ENCODE measurements at regions not wholly inside any gene's neighbourhood (a gene's known extent, or its start where the extent isn't known, plus 50 kb on each side); places are given as distances from the start of the nearest gene placed in this dataset.
"Not testable (repeated sequence)": the region's sequence is repeated elsewhere in the genome, so short reads cannot be mapped to it uniquely, and the experiment has no call there.

GRCh38 chr10:33831591-33831990 lies 497.1 kb upstream of the NRP1 start:
- Histone ChIP-seq H3K4me1 (ENCODE audit: insufficient read depth, low read length, poor library complexity, severe bottlenecking) (no peaks in the 10 kb centered on the region), H3K27me3 (replicated peaks; ENCODE audit: insufficient read depth, low read depth, low read length, poor library complexity) (no peaks in the 10 kb centered on the region), H3K36me3 (ENCODE audit: insufficient read depth, low read length, poor library complexity, severe bottlenecking) (no peaks in the 10 kb centered on the region), H3K4me3 (ENCODE audit: low read depth, low read length, poor library complexity, severe bottlenecking) (no peak overlapping the region), H3K9me3 (ENCODE audit: low read depth, low read length, poor library complexity, severe bottlenecking) (no peaks in the 10 kb centered on the region), H3K27ac (ENCODE audit: low read depth, low read length, poor library complexity, severe bottlenecking) (no peak overlapping the region)
- ChIA-PET POLR2A (ENCODE audit: low non-redundant PET) (no interaction called here), CTCF (no interaction called here)
- BruUV-seq (replicated peaks): no TSS peak
- no peak for DNase-seq (ENCODE audit: low spot score)
- intact Hi-C loops (cut with micrococcal nuclease; ENCODE audit: unreplicated experiment): no loop called here
- TF ChIP-seq EZH2 (IDR thresholded peaks at IDR 0.05; ENCODE audit: borderline replicate concordance, low read depth, low read length, poor library complexity, severe bottlenecking): no peak
- TF ChIP-seq CTCF (conservative IDR thresholded peaks at IDR 0.05; ENCODE audit: low read depth, low read length): no peak

- H3K36me3 ChIP-seq (ENCODE audit: insufficient read depth, low read length, poor library complexity, severe bottlenecking); BruUV-seq (replicated peaks); CTCF ChIA-PET; H3K27me3 ChIP-seq (replicated peaks; ENCODE audit: insufficient read depth, low read depth, low read length, poor library complexity); H3K4me1 ChIP-seq (ENCODE audit: insufficient read depth, low read length, poor library complexity, severe bottlenecking); POLR2A ChIA-PET (ENCODE audit: low non-redundant PET); intact Hi-C loops (cut with micrococcal nuclease; ENCODE audit: unreplicated experiment); H3K4me3 ChIP-seq (ENCODE audit: low read depth, low read length, poor library complexity, severe bottlenecking); H3K9me3 ChIP-seq (ENCODE audit: low read depth, low read length, poor library complexity, severe bottlenecking); H3K27ac ChIP-seq (ENCODE audit: low read depth, low read length, poor library complexity, severe bottlenecking); DNase-seq (ENCODE audit: low spot score): not testable (repeated sequence)
Observed at GRCh38 chr10:33829899-33830298, 495.4 kb upstream of the NRP1 start.

- TF ChIP-seq EZH2 (IDR thresholded peaks at IDR 0.05; ENCODE audit: borderline replicate concordance, low read depth, low read length, poor library complexity, severe bottlenecking): no peak
- no peak for TF ChIP-seq CTCF (conservative IDR thresholded peaks at IDR 0.05; ENCODE audit: low read depth, low read length)
- H3K4me1 ChIP-seq (ENCODE audit: insufficient read depth, low read length, poor library complexity, severe bottlenecking): no peaks in the 10 kb centered on the region
- H3K9me3 ChIP-seq (ENCODE audit: low read depth, low read length, poor library complexity, severe bottlenecking): no peaks in the 10 kb centered on the region
- no TSS peak for BruUV-seq (replicated peaks)
- ChIA-PET CTCF (no interaction called here), POLR2A (ENCODE audit: low non-redundant PET) (no interaction called here)
- intact Hi-C loops (cut with micrococcal nuclease; ENCODE audit: unreplicated experiment): no loop called here
- H3K27me3 ChIP-seq (replicated peaks; ENCODE audit: insufficient read depth, low read depth, low read length, poor library complexity): no peaks in the 10 kb centered on the region
- DNase-seq (ENCODE audit: low spot score): no peak
- H3K36me3 ChIP-seq (ENCODE audit: insufficient read depth, low read length, poor library complexity, severe bottlenecking): no peaks in the 10 kb centered on the region
- H3K27ac ChIP-seq (ENCODE audit: low read depth, low read length, poor library complexity, severe bottlenecking): no peak overlapping the region
- no peak overlapping the region for H3K4me3 ChIP-seq (ENCODE audit: low read depth, low read length, poor library complexity, severe bottlenecking)
Observed at GRCh38 chr10:33828592-33828991, 494.1 kb upstream of the NRP1 start.

- DNase-seq (ENCODE audit: low spot score): no peak
- Histone ChIP-seq H3K9me3 (ENCODE audit: low read depth, low read length, poor library complexity, severe bottlenecking) (no peaks in the 10 kb centered on the region), H3K27me3 (replicated peaks; ENCODE audit: insufficient read depth, low read depth, low read length, poor library complexity) (no peaks in the 10 kb centered on the region), H3K4me3 (ENCODE audit: low read depth, low read length, poor library complexity, severe bottlenecking) (no peak overlapping the region), H3K27ac (ENCODE audit: low read depth, low read length, poor library complexity, severe bottlenecking) (no peak overlapping the region), H3K4me1 (ENCODE audit: insufficient read depth, low read length, poor library complexity, severe bottlenecking) (no peaks in the 10 kb centered on the region), H3K36me3 (ENCODE audit: insufficient read depth, low read length, poor library complexity, severe bottlenecking) (no peaks in the 10 kb centered on the region)
- no TSS peak for BruUV-seq (replicated peaks)
- ChIA-PET POLR2A (ENCODE audit: low non-redundant PET) (no interaction called here), CTCF (no interaction called here)
- TF ChIP-seq EZH2 (IDR thresholded peaks at IDR 0.05; ENCODE audit: borderline replicate concordance, low read depth, low read length, poor library complexity, severe bottlenecking): no peak
- no peak for TF ChIP-seq CTCF (conservative IDR thresholded peaks at IDR 0.05; ENCODE audit: low read depth, low read length)
- intact Hi-C loops (cut with micrococcal nuclease; ENCODE audit: unreplicated experiment): no loop called here
Observed at GRCh38 chr10:33826186-33826585, 491.7 kb upstream of the NRP1 start.
